22Rv1 (cell line): ENCODE measurements at regions not wholly inside any gene's neighbourhood (a gene's known extent, or its start where the extent isn't known, plus 50 kb on each side); places are given as distances from the start of the nearest gene placed in this dataset.

Experiments
- H3K27ac ChIP-seq: fragments of 450-650 bp; 2 replicates; pipeline ENCODE4 v1.5.1; 2017
- CTCF ChIP-seq: fragments of 450-650 bp; IDR thresholded peaks from 2 replicates; pipeline ENCODE4 v1.5.1; 2017; ENCODE audit warnings: mild to moderate bottlenecking
- ZFX ChIP-seq: fragments of 450-650 bp; IDR thresholded peaks from 2 replicates; pipeline ENCODE4 v1.6.1; 2017; ENCODE audit warnings: antibody characterized with exemption, borderline replicate concordance

- TF ChIP-seq CTCF (no peak), ZFX (no peak)
- H3K27ac ChIP-seq = no peak overlapping the region
Observed at GRCh38 chr12:98328467-98328866, 186.9 kb upstream of the TMPO start.

- TF ChIP-seq ZFX (no peak), CTCF (no peak)
- H3K27ac ChIP-seq = no peak overlapping the region
Observed at GRCh38 chr12:98329589-98329988, 185.8 kb upstream of the TMPO start.

- no peak overlapping the region for H3K27ac ChIP-seq
- TF ChIP-seq ZFX (no peak), CTCF (no peak)
Observed at GRCh38 chr12:98332642-98333041, 182.7 kb upstream of the TMPO start.

- H3K27ac ChIP-seq = no peak overlapping the region
- no peak for TF ChIP-seq CTCF
- TF ChIP-seq ZFX = no peak
Observed at GRCh38 chr12:98334768-98335167, 180.6 kb upstream of the TMPO start.

GRCh38 chr12:98341026-98341425, 174.4 kb upstream of the TMPO start:
- TF ChIP-seq CTCF (no peak), ZFX (no peak)
- no peak overlapping the region for H3K27ac ChIP-seq

- H3K27ac ChIP-seq = no peak overlapping the region
- TF ChIP-seq CTCF (no peak), ZFX (no peak)
Observed at GRCh38 chr12:98341732-98342131, 173.7 kb upstream of the TMPO start.

- TF ChIP-seq CTCF = no peak
- TF ChIP-seq ZFX = no peak
- no peak overlapping the region for H3K27ac ChIP-seq
Observed at GRCh38 chr12:98343002-98343567, 172.3 kb upstream of the TMPO start.
